ENCODE measurements at regions not wholly inside any gene's neighbourhood (a gene's known extent, or its start where the extent isn't known, plus 50 kb on each side); places are given as distances from the start of the nearest gene placed in this dataset.

- TF ChIP-seq CTCF (IDR thresholded peaks at IDR 0.05) (no peak), POLR2A (IDR thresholded peaks at IDR 0.05) (no peak)
- Histone ChIP-seq H3K36me3 (ENCODE audit: low read depth, missing control alignments) (no peaks in the 10 kb centered on the region), H3K27ac (no peak overlapping the region), H3K4me1 (no peaks in the 10 kb centered on the region), H3K27me3 (no peaks in the 10 kb centered on the region), H3K4me3 (no peak overlapping the region), H3K9me3 (no peaks in the 10 kb centered on the region)
- no peak for DNase-seq
- intact Hi-C loops (cut with DNase I; ENCODE audit: low total_unique reads) = no loop called here
- 83 to 91% methylated on average over 2 of the region's 2 CpGs for WGBS, 2 donors
Measured at GRCh38 chr16:25416002-25416401, 158.4 kb upstream of the ZKSCAN2 start.

GRCh38 chr16:25413975-25414374, 156.3 kb upstream of the ZKSCAN2 start:
- intact Hi-C loops (cut with DNase I; ENCODE audit: low total_unique reads) = no loop called here
- Histone ChIP-seq H3K4me3 (no peak overlapping the region), H3K4me1 (no peaks in the 10 kb centered on the region), H3K27me3 (no peaks in the 10 kb centered on the region), H3K27ac (no peak overlapping the region), H3K36me3 (ENCODE audit: low read depth, missing control alignments) (no peaks in the 10 kb centered on the region), H3K9me3 (no peaks in the 10 kb centered on the region)
- TF ChIP-seq POLR2A (IDR thresholded peaks at IDR 0.05) (no peak), CTCF (IDR thresholded peaks at IDR 0.05) (no peak)
- no peak for DNase-seq
- 67 to 93% methylated on average over 1 of the region's 1 CpG for whole genome bisulfite sequencing, 2 donors

- intact Hi-C loops (cut with DNase I; ENCODE audit: low total_unique reads) = no loop called here
- Histone ChIP-seq H3K9me3 (no peaks in the 10 kb centered on the region), H3K4me3 (no peak overlapping the region), H3K27ac (no peak overlapping the region), H3K36me3 (ENCODE audit: low read depth, missing control alignments) (no peaks in the 10 kb centered on the region), H3K4me1 (no peaks in the 10 kb centered on the region), H3K27me3 (no peaks in the 10 kb centered on the region)
- no peak for TF ChIP-seq CTCF (IDR thresholded peaks at IDR 0.05)
- TF ChIP-seq POLR2A (IDR thresholded peaks at IDR 0.05) = no peak
- no peak for DNase-seq
Measured at GRCh38 chr16:25413133-25413532, 155.5 kb upstream of the ZKSCAN2 start.

GRCh38 chr16:25411396-25412081, 153.9 kb upstream of the ZKSCAN2 start:
- Histone ChIP-seq H3K4me3 (no peak overlapping the region), H3K27me3 (no peaks in the 10 kb centered on the region), H3K4me1 (no peaks in the 10 kb centered on the region), H3K27ac (no peak overlapping the region), H3K9me3 (no peaks in the 10 kb centered on the region), H3K36me3 (ENCODE audit: low read depth, missing control alignments) (no peaks in the 10 kb centered on the region)
- DNase-seq = no peak
- intact Hi-C loops (cut with DNase I; ENCODE audit: low total_unique reads) = no loop called here
- WGBS, 2 donors = 34 to 36% methylated on average over 8 of the region's 8 CpGs
- TF ChIP-seq POLR2A (IDR thresholded peaks at IDR 0.05) (no peak), CTCF (IDR thresholded peaks at IDR 0.05) (no peak)

GRCh38 chr16:25403852-25404251, 146.2 kb upstream of the ZKSCAN2 start:
- Histone ChIP-seq H3K27ac (no peak overlapping the region), H3K27me3 (no peaks in the 10 kb centered on the region), H3K4me1 (no peaks in the 10 kb centered on the region), H3K4me3 (no peak overlapping the region), H3K36me3 (ENCODE audit: low read depth, missing control alignments) (no peaks in the 10 kb centered on the region), H3K9me3 (no peaks in the 10 kb centered on the region)
- intact Hi-C loops (cut with DNase I; ENCODE audit: low total_unique reads) = no loop called here
- TF ChIP-seq POLR2A (IDR thresholded peaks at IDR 0.05) (no peak), CTCF (IDR thresholded peaks at IDR 0.05) (no peak)
- WGBS, 2 donors = 91 to 100% methylated on average over 1 of the region's 1 CpG
- DNase-seq = no peak
